ENCODE measurements at regions not wholly inside any gene's neighbourhood (a gene's known extent, or its start where the extent isn't known, plus 50 kb on each side); places are given as distances from the start of the nearest gene placed in this dataset.

GRCh38 chr3:152198665-152199064 is 70.1 kb upstream of the MBNL1 start:
- Histone ChIP-seq H3K9me3 (no peaks in the 10 kb centered on the region), H3K4me1 (peaks cover 9% of the 10 kb centered on the region), H3K4me3 (ENCODE audit: low read depth, low read length) (no peak overlapping the region)

GRCh38 chr3:152199102-152199840 is 69.5 kb upstream of the MBNL1 start:
- TF ChIP-seq CTCF (IDR thresholded peaks at IDR 0.05; ENCODE audit: low read depth, low read length), result no peak
- Histone ChIP-seq H3K4me1 (peaks cover 9% of the 10 kb centered on the region), H3K9me3 (no peaks in the 10 kb centered on the region), H3K4me3 (ENCODE audit: low read depth, low read length) (no peak overlapping the region), H3K36me3 (no peaks in the 10 kb centered on the region), H3K27me3 (no peaks in the 10 kb centered on the region)
- no peak for DNase-seq

More at GRCh38 chr3:152198665-152199064, 70.1 kb upstream of the MBNL1 start:
- H3K36me3 ChIP-seq, result no peaks in the 10 kb centered on the region
- TF ChIP-seq CTCF (IDR thresholded peaks at IDR 0.05; ENCODE audit: low read depth, low read length), result no peak
- DNase-seq, result no peak
- H3K27me3 ChIP-seq, result no peaks in the 10 kb centered on the region

GRCh38 chr3:152200476-152201420 is 68.0 kb upstream of the MBNL1 start:
- no peaks in the 10 kb centered on the region for H3K36me3 ChIP-seq
- H3K27me3 ChIP-seq, result no peaks in the 10 kb centered on the region
- no peak for TF ChIP-seq CTCF (IDR thresholded peaks at IDR 0.05; ENCODE audit: low read depth, low read length)
- no peaks in the 10 kb centered on the region for H3K9me3 ChIP-seq
- H3K4me1 ChIP-seq, result peaks cover 9% of the 10 kb centered on the region
- DNase-seq, result no peak
- H3K4me3 ChIP-seq (ENCODE audit: low read depth, low read length), result no peak overlapping the region

- no peaks in the 10 kb centered on the region for H3K36me3 ChIP-seq
- TF ChIP-seq CTCF (IDR thresholded peaks at IDR 0.05; ENCODE audit: low read depth, low read length), result no peak
- H3K9me3 ChIP-seq, result no peaks in the 10 kb centered on the region
- no peak overlapping the region for H3K4me3 ChIP-seq (ENCODE audit: low read depth, low read length)
- peaks cover 9% of the 10 kb centered on the region for H3K4me1 ChIP-seq
- no peak for DNase-seq
- H3K27me3 ChIP-seq, result no peaks in the 10 kb centered on the region
These were observed 65.6 kb upstream of the MBNL1 start for GRCh38 chr3:152202976-152203626.

GRCh38 chr3:152203652-152204051 is 65.1 kb upstream of the MBNL1 start:
- no peaks in the 10 kb centered on the region for H3K27me3 ChIP-seq
- H3K9me3 ChIP-seq, result no peaks in the 10 kb centered on the region
- H3K4me1 ChIP-seq, result peaks cover 9% of the 10 kb centered on the region
- no peak overlapping the region for H3K4me3 ChIP-seq (ENCODE audit: low read depth, low read length)
- TF ChIP-seq CTCF (IDR thresholded peaks at IDR 0.05; ENCODE audit: low read depth, low read length), result no peak
- H3K36me3 ChIP-seq, result no peaks in the 10 kb centered on the region
- no peak for DNase-seq
